Bronchial epithelial cell (primary cell): ENCODE measurements at regions not wholly inside any gene's neighbourhood (a gene's known extent, or its start where the extent isn't known, plus 50 kb on each side); places are given as distances from the start of the nearest gene placed in this dataset.
"Not testable (repeated sequence)": the region's sequence is repeated elsewhere in the genome, so short reads cannot be mapped to it uniquely, and the experiment has no call there.

Experiments
- DNase-seq: peaks from one replicate; pipeline ENCODE4 v3.0.0-alpha.2; 2010; ENCODE audit warnings: low read depth
- FAIRE-seq: peaks from 2 replicates; lab custom pipeline; 2011; peaks lifted over from hg19 to GRCh38; lab: Jason Lieb, UNC
- H3K27me3 ChIP-seq: 2 replicates; pipeline ENCODE4 v1.5.1; 2011; ENCODE audit warnings: low read length; ENCODE audit not compliant: control insufficient read depth, insufficient read depth
- H3K36me3 ChIP-seq: 2 replicates; pipeline ENCODE4 v1.5.1; 2011; ENCODE audit warnings: low read length; ENCODE audit not compliant: control insufficient read depth, insufficient read depth
- H3K4me3 ChIP-seq: 2 replicates; pipeline ENCODE4 v1.5.1; 2011; ENCODE audit warnings: mild to moderate bottlenecking, low read depth, low read length, control low read depth
- TF ChIP-seq, protein P1 (sequence below): IDR thresholded peaks from 2 replicates; pipeline ENCODE4 v1.5.1; 2011; ENCODE audit warnings: mild to moderate bottlenecking, moderate library complexity, low read length, control low read depth, inconsistent platforms; ENCODE audit not compliant: insufficient read depth, severe bottlenecking

- FAIRE-seq, result no peak
Observed at GRCh38 chrY:16480031-16480430, 1400.0 kb downstream of the CDY2B start.

DNA sequence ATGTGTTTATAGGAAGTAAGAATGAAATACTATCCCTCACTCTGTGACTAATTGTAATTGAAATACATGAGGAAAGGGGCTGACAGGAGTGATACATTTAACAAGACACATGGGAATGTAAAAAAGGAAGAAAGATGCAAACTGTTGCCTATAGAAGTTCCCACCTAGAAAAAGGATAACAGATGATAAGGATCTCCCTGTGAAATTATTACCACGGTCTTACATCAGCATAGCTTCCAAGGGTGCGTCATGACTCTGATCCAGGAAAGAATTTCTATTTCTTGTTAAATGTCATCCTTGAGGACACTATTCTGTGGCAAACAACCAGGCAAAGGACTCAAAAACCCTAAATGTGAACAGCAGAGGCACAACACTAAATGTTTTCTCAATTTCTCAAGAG is 1406.0 kb downstream of the CDY2B start:
- Histone ChIP-seq H3K4me3 (no peak overlapping the region), H3K36me3 (no peaks in the 10 kb centered on the region), H3K27me3 (no peaks in the 10 kb centered on the region)
- TF ChIP-seq, protein P1, sequence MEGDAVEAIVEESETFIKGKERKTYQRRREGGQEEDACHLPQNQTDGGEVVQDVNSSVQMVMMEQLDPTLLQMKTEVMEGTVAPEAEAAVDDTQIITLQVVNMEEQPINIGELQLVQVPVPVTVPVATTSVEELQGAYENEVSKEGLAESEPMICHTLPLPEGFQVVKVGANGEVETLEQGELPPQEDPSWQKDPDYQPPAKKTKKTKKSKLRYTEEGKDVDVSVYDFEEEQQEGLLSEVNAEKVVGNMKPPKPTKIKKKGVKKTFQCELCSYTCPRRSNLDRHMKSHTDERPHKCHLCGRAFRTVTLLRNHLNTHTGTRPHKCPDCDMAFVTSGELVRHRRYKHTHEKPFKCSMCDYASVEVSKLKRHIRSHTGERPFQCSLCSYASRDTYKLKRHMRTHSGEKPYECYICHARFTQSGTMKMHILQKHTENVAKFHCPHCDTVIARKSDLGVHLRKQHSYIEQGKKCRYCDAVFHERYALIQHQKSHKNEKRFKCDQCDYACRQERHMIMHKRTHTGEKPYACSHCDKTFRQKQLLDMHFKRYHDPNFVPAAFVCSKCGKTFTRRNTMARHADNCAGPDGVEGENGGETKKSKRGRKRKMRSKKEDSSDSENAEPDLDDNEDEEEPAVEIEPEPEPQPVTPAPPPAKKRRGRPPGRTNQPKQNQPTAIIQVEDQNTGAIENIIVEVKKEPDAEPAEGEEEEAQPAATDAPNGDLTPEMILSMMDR, result no peak
- FAIRE-seq (no peak), DNase-seq (no peak)

More at GRCh38 chrY:16480031-16480430, 1400.0 kb downstream of the CDY2B start:
- H3K36me3 ChIP-seq, result no peaks in the 10 kb centered on the region
- H3K4me3 ChIP-seq, result no peak overlapping the region
- DNase-seq, result no peak
- TF ChIP-seq, protein P1, result no peak
- no peaks in the 10 kb centered on the region for H3K27me3 ChIP-seq

DNA sequence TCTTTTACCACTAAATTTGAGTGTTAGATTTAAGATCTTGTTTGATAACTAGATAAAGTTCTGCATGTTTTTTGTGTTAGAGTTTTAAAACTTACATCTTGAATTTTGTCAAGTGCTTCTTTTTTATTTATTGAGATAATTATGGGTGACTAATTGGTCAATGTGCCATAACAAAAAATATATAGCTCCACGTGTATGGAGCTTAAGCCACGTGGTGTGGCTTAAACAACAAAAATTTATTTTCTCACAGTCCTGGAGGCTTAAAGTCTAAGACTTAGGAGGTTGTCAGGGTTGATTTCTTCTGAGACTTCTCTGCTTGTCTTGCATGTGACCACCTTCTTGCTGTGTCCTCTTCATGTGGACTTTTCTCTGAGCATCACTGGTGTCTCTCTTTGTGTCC is 1425.2 kb downstream of the CDY2B start:
- FAIRE-seq (no peak), DNase-seq (no peak)
- Histone ChIP-seq H3K27me3 (no peaks in the 10 kb centered on the region), H3K4me3 (no peak overlapping the region), H3K36me3 (no peaks in the 10 kb centered on the region)
- TF ChIP-seq, protein P1, result no peak

- TF ChIP-seq, protein P1, result no peak
- no peaks in the 10 kb centered on the region for H3K27me3 ChIP-seq
- DNase-seq (no peak), FAIRE-seq (no peak)
- H3K36me3 ChIP-seq, result no peaks in the 10 kb centered on the region
- H3K4me3 ChIP-seq, result no peak overlapping the region
Observed at GRCh38 chrY:16446152-16446551, 1433.9 kb downstream of the CDY2B start.

- DNase-seq, H3K4me3 ChIP-seq, FAIRE-seq, H3K27me3 ChIP-seq, H3K36me3 ChIP-seq: not testable (repeated sequence)
Observed at GRCh38 chrY:16409206-16409923, 1470.7 kb downstream of the CDY2B start.

DNA sequence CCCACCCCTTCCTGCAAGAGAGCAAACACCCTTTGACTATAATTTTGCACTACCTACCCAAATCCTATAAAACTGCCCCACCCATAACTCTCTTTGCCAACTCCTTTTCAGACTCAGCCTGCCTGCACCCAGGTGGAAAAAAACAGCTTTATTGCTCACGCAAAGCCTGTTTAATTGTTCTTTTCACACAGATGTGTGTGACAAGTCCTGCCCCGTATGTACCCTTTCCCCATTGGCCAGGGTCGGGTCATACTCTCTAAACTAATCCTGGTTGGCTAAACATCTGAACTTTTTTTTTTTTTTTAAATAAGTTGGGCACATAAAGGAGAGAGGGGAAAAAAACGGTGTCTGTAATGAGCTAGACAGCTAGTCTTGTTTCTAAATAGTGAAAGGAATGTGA is 1500.6 kb downstream of the CDY2B start:
- H3K4me3 ChIP-seq, FAIRE-seq: not testable (repeated sequence)

GRCh38 chrY:16341592-16341991 is 1538.4 kb downstream of the CDY2B start:
- H3K4me3 ChIP-seq, H3K36me3 ChIP-seq, H3K27me3 ChIP-seq, FAIRE-seq, DNase-seq: not testable (repeated sequence)

More for the DNA sequence above, 1500.6 kb downstream of the CDY2B start:
- not testable (repeated sequence) for DNase-seq, H3K36me3 ChIP-seq, H3K27me3 ChIP-seq

DNA sequence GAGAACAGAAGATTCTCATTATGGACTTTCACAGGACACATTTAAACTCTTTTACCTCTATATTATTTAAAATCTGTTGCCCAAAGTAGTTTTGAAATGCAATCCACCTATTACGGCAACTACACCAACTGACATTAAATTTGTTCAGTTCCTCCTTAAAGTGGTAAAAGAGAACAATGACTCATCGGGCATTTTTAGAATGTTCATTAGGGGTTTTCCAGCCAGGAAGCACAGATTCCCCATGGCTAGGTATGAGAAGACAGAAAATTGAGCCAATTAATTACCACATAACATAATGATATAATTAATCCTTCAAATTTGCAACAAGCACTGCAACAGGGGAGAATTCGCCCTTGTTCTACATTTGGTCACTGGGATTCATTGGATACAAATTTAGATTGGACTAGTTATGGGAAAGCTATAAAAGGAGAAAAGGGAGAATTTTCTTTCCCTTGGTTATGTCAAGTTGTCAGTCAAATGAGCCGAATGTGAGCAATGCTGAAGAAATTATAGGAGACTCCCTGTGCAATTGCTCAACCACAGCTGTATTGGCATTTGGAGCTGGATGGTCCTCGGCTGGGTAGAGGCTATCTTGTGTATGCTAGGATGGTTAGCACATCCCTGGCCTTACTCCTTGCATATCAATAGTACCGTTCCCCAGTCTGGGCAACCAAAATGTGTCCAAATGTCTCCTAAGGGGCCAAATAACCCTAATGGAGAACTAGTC is 1549.8 kb downstream of the CDY2B start:
- H3K36me3 ChIP-seq, H3K27me3 ChIP-seq, FAIRE-seq, H3K4me3 ChIP-seq, DNase-seq: not testable (repeated sequence)

GRCh38 chrY:16329135-16329820 is 1550.7 kb downstream of the CDY2B start:
- DNase-seq, H3K4me3 ChIP-seq, H3K36me3 ChIP-seq, H3K27me3 ChIP-seq, FAIRE-seq: not testable (repeated sequence)
